ENCODE measurements at regions not wholly inside any gene's neighbourhood (a gene's known extent, or its start where the extent isn't known, plus 50 kb on each side); places are given as distances from the start of the nearest gene placed in this dataset.

DNA sequence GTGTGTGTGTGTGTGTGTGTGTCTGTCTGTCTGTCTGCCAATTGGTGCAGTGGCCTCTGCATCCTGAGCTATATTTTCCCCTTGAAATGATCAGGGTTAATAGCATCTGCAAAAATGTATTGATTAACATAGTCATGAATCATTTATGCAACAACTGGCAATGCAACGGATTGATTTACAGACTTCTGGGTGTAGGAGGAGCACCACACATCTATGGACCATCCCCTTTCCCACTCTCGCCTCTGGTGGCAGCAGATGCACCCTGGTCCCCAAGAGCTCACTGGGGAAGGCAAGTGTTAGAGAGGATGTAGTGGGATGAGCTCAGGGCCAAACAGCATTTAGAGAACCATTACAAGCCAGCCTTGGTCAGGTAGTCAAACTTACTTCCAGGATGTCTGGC is 272.7 kb upstream of the C2CD4B start:
- no peak for DNase-seq (ENCODE audit: low read depth)

DNA sequence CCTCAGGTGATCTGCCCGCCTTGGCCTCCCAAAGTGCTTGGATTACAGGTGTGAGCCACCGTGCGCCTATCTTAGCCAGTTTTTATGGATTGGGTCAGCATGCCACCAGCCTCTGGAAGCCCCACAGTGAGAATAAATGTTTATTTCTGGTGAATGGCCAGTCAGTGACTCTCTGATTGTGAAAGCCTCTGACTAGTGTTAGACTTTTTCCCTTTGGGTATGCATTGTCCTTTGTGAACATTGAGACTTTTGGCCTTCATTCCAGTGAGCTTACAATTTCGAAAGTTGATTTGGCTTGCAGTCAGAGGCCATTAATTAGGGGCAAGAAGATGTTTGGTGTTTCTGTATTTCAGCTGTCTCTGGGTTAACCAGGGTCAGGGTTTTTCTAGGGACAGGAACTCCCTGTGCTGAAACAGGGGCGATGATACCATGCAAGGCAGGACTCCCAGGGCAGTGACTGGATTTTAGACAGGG is 274.5 kb upstream of the C2CD4B start:
- DNase-seq (ENCODE audit: low read depth), result peak; percentile 74

DNA sequence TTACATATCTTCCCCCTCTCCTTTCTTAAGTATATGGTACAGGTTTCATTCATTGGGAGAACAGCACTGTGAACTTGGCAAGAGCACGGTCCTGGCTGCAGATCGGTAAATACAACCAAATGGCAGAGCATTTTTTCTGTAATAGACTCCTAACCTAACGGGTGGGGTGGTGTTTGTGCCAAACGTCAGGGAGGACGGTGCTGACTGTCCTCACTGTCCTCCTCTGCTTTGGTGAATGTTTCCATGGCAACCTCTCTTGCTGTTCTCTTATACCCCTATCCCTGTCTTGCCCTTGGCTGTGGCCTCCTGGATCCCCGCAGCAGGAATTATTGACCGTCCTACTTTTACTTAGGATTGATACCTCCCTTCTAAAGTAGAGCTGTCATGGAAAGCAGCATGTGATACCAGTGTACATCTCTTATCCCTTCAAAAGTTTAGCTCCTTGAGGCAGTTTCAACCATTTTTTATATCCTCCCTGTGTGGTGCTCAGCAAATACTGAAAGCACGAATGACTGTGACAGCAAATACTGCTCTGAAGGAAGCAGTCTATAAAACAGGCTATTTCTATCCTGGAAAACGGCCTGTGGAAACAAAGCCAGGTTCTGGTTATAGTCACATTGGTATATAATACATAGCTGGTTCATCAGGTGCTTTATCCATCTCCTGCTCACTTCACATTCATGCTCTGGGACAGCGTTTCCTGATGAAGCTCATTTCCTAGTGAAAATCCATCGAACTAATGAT is 275.4 kb upstream of the C2CD4B start:
- DNase-seq (ENCODE audit: low read depth), result no peak

DNA sequence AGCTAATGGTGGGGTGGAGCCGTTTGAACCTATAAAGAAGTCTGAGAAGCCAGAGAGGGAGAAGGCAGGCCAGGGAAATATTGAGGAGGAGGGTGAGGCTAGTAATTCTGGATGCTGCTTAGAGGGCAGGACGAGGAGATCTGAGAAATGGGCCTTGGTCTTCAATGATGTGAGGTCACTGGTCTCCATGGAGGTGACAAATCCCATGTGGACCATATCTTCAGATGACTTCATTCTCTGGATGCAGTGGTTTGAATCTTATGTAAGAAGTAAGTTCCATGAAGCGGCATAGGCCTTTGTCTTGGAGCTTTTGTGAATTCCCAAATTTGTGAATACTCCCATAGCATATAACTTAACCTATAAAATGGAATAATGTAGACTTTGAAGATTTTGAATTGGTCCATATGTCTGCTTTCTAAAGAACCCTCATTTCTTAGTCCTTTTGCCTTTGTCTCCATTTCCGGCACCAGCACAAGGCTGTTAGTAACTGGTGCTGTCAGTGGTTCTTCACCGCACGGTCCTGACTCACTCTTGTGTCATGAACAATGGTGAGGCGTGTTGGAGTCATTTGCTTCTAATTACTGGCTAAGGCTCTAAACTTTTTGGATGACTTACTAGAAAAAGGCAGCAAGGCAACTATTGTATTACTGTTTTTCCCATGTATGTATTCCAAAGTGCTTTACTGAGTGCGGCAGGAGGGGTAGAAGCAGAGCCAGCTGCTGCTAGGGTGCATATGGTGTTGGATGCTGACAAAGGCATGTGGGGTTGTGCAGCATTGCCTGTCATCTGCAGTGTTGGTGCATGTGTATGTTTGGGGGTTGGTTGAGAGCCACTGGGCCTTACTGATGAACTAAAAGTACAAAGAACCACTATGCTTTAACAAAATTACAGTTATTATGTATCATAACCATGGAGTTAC is 279.3 kb upstream of the C2CD4B start:
- peak; percentile 98 for DNase-seq (ENCODE audit: low read depth)

DNA sequence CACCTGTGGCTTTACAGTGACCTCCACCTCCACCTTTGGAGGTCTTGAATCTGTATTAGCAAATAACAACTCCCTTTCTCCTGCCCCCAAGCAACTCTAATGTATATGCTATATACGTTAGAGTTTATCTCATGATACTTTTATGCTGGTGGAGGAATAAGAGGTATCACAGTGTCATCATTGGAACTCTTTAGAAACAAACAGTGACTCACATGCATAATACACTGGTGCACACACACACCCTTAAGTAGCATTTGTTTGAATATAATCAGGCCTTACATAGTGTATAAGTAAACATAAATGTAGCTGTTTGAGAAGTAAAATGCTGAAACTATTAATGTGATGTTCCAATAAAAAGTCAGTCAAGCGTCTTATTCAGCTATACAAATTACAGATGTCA is 280.2 kb upstream of the C2CD4B start:
- no peak for DNase-seq (ENCODE audit: low read depth)

DNA sequence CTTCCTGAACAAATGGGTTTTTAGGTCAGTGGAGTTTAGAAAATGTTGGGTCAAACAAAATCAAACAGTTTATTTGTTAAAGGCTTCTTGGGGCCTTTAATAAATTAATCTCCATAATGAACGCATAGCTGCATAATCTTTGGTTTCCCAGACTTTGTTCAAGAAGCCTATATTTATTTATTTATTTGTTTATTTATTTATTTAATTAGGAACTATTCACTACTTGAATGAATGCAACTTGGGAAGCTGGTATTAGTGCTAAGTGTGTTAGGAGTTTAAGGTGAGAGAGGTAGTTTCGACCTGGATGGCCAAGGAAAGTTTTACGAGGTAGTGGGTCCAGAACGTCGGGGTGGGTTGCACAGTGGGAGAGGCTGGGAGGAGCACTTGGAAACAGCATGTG is 281.9 kb upstream of the C2CD4B start:
- no peak for DNase-seq (ENCODE audit: low read depth)

DNA sequence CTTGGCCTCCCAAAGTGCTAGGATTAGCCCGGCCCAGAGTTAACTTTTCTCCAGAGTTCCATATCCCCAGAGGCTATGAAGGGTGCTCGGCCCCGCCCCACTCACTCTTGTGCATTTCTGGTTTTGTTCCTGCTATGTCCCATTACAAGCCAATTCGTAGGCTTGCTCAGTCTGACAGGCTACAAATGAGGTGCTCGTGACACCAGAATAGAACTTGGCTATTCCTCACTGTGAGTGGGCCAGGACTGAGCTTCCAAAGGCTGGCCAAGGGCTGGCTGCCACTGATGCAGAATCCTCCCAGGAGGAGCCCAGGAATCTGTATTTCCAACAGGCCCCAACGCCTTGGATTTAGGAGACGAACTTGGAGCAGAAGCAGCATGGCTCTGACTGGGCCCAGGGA is 282.7 kb upstream of the C2CD4B start:
- no peak for DNase-seq (ENCODE audit: low read depth)

DNA sequence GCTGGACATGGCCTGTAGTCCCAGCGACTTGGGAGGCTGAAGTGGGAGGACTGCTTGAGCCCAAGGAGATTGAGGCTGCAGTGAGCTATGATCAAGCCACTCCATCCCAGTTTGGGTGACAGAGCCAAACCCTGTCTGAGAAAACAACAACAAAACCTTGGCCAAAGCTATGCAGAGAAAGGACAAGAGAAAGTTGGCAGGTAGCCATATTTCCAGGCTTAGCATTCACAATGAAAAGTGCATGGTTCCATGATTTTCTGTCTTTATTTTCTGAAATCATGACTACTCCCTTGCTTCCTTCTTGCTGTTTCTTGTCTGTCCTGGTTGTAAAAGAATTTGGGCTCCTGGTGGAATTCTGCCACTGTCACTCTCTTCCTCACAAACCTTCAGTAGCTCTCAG is 284.6 kb upstream of the C2CD4B start:
- DNase-seq (ENCODE audit: low read depth), result no peak

DNA sequence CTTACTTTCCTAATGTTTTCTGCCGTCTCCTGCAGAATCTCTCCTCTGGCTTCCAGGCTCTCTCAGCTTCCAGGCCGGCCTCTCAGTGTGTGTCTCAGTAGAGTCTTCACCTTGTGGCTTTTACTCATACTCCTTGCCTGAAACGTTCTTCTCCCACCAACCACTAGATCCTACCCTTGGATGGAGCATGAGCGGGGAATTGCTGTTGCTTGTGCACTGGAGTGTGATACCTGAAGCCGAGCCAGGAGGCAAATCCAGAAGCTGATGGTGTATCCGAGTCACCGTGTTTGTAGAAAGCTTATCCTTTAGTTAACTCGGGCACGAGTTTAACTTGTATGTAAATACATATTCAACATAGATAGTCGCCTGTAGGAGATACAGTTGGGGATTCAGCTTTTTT is 285.0 kb upstream of the C2CD4B start:
- DNase-seq (ENCODE audit: low read depth), result no peak

DNA sequence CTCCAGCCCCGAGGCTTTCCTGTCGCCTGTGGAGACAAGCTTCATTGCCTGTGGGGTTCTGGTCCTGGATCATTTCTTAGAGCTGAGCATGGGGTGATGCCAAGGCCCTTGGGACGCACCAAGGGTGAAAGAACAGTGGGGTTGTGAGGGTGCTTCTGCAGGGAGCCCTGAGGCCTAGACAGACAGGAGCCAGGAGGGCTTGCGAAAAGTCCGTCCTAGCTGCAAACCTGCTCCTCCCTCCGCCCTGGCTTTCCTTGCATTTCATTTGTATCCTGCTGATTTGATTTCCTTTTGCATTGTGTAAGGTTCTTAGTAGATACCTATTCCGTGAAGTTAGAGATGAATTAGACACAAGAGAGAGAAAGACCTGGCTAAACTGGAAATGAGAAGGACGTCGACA is 286.9 kb upstream of the C2CD4B start:
- DNase-seq (ENCODE audit: low read depth), result no peak

DNA sequence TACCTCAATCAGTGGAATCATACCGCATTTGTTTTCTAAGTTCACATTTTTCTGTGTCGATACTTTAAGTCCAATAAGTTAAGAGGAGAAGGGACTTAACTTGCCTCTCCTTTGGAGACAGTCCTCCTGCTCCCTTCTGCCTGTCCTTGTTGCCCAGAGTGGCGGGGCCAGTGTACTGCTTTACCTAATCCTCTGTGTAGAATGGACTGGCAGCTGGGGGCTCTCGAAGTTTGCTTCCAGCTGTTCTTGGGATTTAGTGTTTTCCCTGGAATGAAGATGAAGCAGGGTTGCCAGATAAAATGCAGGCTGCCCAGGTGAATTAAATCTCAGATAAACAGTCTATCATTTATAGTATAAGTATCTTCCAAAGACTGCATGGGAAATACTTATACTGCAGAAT is 287.6 kb upstream of the C2CD4B start:
- DNase-seq (ENCODE audit: low read depth), result peak; percentile 47

DNA sequence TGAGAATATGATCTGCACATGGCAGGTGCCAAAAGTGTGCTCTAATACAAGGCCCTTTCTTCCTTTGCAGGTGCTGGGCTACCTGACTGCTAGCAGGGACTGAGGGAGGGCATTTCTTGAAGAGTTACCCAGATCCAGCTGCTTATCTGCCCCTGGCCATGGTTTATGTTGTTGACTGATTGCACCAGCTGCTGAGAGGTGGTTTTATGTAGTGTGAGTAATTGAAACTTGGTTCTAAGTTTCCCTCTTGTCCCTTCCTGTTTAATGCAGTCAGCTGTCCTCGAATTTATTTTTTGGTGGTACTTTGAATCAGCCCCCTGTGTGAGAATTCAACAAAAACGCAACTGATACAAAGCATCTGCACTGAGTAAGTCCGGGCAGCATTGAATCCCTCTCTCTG is 288.3 kb upstream of the C2CD4B start:
- DNase-seq (ENCODE audit: low read depth), result peak; percentile 98

DNA sequence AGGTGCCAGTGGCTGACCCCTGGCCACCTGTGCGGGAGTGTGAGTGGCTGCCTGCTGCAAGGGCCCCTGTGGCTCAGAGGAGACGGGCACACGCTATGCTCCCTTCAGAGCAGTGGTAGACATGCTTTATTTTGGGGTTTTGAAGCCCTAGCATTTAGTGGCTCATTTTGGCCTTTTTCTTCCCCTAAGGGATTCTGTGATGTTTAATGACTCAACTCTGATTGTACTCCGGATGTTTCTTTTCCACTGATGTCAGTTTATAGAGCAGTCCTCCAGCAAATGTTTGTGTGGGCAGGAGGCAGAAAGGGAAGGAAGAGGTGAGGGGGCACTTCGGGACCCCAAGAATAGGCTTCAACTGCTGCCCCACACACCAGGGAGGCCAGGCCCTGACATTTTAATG is 288.9 kb upstream of the C2CD4B start:
- peak; percentile 86 for DNase-seq (ENCODE audit: low read depth)

DNA sequence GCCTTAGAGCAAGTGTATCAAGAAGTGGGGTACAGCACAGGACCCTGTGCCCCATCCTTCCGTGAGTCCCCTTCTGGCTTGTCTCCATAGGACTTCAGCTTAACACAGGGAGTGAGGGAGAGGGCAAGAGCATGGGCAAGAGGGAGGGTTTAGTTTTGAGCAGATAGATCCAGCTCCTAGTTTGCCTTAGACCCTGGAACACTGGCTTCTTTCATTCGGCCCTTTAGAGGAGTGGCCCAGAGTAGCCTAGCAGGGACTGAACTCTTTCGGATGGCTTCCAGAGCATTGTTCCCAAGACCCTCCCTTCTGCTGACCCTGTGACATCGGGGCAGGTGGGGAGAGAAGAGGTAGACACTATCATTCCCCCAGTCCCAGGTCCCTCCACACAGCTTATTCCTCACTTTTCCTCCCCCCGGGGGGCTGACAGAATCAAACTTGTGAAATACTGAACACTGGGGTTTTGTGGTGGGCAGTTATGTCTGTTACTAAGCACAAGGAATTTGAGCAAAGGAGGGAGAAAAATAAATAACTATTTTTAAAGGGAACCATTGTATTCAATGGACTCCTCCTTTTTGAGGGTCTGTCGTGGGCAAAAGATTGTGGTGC is 289.6 kb upstream of the C2CD4B start:
- DNase-seq (ENCODE audit: low read depth), result peak; percentile 58

DNA sequence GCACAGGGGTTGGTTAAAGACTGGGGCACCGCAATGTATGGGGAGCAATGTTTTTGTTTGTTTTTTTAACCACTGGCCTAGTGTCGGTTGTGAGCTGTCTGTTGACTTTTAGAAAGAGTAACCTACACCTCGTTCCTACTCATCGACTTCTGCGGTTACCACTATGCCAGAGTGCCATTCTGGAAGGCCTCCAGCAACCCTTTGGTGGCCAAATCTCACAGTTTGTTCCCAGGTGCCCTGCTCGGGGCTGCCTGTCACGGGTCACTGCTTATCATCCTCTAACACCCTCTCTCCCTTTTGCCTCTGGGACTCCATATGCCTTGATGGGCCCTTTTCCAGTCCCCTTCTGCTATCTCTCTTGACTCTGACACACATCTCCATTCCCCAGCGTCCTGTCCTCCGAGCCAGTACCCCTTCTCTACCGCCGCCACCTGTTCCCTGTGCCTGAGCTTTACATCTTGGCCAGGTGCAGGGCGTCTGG is 290.4 kb upstream of the C2CD4B start:
- DNase-seq (ENCODE audit: low read depth), result peak; percentile 75

DNA sequence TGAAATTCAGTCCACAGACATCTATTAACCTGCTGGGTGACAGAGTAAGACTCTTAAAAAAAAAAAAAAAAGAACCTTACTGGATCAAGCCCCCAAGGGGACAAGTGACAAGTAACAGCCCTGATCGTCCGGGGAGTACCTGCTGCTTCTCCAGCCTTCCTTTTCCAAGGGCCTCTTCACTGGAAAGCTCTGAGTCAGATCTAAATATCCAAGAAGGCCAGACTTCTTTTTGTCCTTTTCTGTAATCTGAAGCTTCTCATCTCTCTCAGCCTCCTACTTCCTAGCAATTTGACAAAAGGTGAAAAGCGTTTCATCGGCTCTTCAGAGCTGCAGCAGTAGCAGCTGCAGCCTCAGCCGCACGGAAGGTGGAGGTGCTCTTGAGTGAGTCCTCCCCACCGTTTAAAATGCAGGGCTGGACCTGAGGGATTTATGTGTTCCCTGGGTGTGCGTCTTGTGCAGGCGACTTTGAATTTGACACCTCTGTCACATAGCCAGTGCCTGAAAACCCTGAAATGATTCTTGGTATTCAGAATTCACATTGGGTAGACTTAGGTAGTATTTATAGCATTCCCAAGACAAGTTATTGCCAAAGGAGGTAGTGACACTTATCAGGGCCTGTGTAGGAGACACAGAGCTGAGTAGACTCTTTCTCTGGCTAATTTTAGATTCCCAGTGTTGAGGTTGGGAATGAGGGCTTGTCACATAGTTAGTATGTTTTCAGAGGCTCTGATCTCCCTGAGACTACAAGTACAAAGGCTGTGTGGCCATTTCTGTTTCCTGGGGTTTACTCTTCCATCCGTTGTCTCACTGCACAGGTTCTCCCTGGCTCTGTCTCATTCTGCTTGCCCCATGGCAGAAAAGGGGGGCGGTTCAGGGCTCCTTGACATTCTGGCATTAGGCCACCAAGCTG is 291.2 kb upstream of the C2CD4B start:
- DNase-seq (ENCODE audit: low read depth), result no peak

DNA sequence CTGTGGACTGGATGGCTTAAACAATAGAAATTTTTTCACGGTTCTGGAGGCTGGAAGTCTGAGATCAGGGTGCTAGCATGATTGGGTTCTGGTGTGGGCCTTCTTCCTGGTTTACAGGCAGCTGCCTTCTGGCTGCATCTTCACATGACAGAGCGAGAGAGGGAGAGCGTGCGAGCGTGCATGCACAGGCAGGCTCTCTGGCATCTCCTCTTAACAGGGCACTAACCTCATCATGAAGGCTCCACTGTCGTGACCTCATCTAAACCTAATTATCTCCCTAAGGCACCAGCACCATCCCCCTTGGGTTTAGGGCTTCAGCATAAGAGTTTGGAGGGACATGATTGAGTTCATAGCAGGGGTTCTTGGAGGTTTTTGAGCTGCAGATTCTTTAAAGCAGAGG is 292.0 kb upstream of the C2CD4B start:
- DNase-seq (ENCODE audit: low read depth), result no peak

DNA sequence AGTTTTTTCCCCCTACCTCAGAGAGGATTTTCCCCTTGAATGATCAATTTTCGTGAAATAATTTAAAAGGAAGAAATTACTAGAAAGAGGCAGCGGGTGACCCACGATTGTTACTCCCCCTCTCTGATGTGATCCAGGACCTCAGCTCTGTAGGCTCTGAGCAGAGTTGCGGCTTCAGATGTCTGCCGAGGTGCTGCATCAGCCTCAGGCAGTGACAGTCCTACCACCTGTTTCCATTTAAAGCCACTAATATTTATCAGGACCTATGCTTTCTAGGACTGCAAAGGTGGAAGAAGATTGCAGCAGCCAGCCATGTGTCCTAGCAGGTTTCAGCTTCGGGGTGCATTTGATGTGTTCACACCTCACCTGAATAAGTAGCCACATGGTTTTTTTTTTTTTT is 294.8 kb upstream of the C2CD4B start:
- no peak for DNase-seq (ENCODE audit: low read depth)

DNA sequence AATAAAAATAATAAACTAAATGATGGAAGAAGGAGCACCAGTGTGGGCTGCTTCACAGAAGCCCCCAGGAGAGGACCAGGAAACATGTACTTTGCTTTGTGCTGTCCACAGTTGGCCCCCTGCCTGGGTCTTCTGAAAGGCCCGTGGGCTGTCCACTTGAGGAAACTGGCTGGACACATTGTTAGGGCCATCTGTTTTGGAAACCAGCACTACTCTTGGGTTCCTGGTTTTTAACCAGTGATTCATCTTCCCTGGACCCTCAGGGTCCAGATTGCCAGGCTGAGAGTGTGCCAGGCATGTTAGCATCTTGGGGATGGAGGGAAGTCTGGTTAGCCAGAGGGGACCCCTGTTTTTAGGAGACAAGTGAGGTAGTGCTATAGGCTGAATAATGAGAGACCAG is 297.2 kb upstream of the C2CD4B start:
- DNase-seq (ENCODE audit: low read depth), result peak; percentile 46

DNA sequence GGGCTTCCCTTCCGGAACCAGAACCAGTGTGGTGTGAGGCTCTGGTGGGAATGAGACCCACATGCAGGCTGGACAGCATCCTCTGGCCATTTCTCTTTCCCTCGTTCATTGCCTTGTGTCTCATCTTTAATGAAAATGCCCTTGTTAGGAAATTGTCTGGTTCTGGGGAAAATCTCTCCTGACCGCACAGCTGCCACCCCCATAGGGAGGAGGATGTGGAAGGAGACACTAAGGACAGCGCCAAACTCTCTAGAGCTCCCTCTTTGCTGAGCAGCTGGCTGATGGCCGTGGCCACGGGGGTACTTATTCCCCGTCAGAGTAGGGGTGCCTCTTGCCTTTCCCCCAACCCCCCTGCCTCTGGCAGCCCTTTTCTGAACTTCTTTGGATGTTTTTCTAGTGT is 297.6 kb upstream of the C2CD4B start:
- DNase-seq (ENCODE audit: low read depth), result peak; percentile 64

DNA sequence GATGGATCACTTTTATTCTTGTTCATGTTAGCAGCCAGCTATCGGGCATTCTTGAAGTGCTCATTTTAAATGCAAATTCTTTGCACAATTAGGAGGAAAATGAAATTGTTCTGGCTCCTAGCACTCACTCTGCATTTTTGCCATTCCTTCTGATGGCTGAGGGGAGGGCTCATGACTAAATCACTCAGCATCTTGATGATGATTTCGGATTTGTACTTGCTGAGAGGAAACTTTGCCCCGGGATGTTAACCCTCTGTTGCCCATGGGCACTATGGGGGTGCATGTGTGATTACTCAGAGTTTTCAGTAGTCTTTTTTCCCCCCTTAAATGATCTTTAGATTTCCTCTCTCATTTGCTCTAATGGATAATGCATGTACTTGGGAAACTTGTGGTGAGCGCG is 299.6 kb upstream of the C2CD4B start:
- peak; percentile 61 for DNase-seq (ENCODE audit: low read depth)

Measured in LHCN-M2 (cell line).